ENCODE measurements at regions not wholly inside any gene's neighbourhood (a gene's known extent, or its start where the extent isn't known, plus 50 kb on each side); places are given as distances from the start of the nearest gene placed in this dataset.
"Not testable (repeated sequence)": the region's sequence is repeated elsewhere in the genome, so short reads cannot be mapped to it uniquely, and the experiment has no call there.

DNA sequence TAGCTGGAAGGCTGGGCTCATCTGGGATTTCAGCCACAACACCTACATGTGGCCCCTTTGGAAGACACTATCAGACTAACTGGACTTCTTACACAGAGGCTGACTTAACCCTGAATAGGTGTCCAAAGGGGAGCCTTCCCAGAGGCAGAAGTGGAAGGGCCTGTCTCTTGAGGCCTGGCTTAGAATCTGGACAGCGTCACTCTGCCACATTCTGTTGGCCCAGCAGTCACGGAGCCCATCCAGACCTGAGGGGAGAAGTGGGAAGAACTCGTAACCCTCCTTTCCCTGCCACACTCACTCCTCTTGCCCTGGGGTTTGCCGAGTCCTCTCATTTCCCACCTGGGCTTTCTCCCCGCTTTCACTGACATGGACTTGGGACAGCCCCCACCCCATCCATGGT is 170.5 kb downstream of the C16orf95 start:
- Mint-ChIP-seq H3K27me3 (no peaks in the 10 kb centered on the region), H3K4me3 (no peak overlapping the region), H3K9me3 (peaks cover 13% of the 10 kb centered on the region), H3K36me3 (no peaks in the 10 kb centered on the region), H3K4me1 (no peaks in the 10 kb centered on the region), H3K27ac (no peak overlapping the region)
- no peak for DNase-seq
- CTCF ChIA-PET = no interaction called here

DNA sequence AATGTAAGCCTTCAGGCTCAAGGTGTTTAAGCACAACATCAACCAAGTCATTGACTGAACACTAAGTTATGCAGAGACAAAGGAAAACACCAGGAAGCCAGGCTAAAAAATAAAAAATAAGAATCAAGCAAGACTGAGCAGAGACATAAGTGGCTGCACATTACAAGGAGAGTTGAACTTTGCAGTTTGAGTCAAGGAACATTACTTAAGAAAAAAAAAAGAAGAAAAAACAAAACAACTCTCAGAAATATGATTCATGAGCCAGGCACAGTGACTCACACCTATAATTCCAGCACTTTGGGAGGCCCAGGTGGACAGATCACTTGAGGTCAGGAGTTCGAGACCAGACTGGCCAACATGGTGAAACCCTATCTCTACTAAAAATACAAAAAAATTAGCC is 168.1 kb downstream of the C16orf95 start:
- Mint-ChIP-seq H3K4me3 (no peak overlapping the region), H3K27me3 (no peaks in the 10 kb centered on the region), H3K36me3 (no peaks in the 10 kb centered on the region), H3K27ac (no peak overlapping the region), H3K9me3 (peaks cover 14% of the 10 kb centered on the region), H3K4me1 (no peaks in the 10 kb centered on the region)
- no peak for DNase-seq
- CTCF ChIA-PET = no interaction called here

DNA sequence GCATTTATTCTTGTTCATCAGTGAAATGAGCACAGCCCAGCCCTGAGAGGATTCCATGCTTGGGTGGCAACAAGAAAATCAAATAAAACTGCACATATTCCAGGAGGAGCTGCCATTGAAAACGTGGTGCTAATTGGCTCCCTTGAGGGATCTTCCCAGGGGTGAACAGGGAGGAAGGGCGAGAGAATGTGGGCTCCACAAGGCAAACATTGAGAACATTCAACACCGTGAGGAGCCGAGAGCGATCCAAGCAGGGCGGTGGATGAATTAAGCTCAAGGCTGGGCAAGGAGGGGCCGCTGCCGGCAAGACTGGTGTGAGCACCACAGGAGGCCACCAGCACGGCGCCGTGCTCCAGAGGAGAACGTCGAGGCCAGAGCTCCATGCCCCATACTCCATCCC is 166.9 kb downstream of the C16orf95 start:
- no peak for DNase-seq
- no peaks in the 10 kb centered on the region for H3K4me1 Mint-ChIP-seq
- CTCF ChIA-PET = no interaction called here
- no peak overlapping the region for H3K27ac Mint-ChIP-seq
- H3K4me3 Mint-ChIP-seq = no peak overlapping the region
- H3K27me3 Mint-ChIP-seq = no peaks in the 10 kb centered on the region
- H3K9me3 Mint-ChIP-seq = peaks cover 18% of the 10 kb centered on the region
- no peaks in the 10 kb centered on the region for H3K36me3 Mint-ChIP-seq

DNA sequence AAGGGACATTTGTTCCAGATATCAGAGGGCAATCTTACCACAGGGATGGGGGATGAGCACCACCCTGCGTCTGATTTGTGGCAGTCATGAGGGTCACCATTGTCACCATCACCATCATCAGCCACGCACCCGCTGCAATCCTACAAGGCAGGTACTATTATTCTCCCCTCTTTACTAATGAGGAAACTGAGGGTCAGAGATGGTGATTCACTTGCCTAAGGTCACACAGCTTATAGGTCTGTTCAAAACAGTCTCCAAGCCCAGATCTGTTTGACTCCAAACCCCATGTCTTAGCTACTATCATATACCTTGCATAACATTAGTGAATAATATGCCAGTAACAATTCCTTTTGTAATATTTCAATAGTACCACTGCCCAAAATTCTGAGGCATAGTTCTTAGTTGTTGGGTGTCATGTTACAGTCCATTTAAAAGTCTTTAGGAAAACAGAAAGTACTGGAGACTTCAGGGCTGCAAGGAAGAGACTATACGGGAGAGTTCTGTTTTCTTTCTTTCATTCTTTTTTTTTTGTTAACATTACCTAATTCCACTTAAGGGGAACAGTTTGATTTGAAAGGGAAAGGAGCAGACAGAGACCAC is 166.4 kb downstream of the C16orf95 start:
- H3K4me1 Mint-ChIP-seq = no peaks in the 10 kb centered on the region
- CTCF ChIA-PET = no interaction called here
- H3K4me3 Mint-ChIP-seq = no peak overlapping the region
- no peak overlapping the region for H3K27ac Mint-ChIP-seq
- H3K27me3 Mint-ChIP-seq = no peaks in the 10 kb centered on the region
- H3K9me3 Mint-ChIP-seq = peaks cover 16% of the 10 kb centered on the region
- H3K36me3 Mint-ChIP-seq = no peaks in the 10 kb centered on the region
- DNase-seq = no peak

DNA sequence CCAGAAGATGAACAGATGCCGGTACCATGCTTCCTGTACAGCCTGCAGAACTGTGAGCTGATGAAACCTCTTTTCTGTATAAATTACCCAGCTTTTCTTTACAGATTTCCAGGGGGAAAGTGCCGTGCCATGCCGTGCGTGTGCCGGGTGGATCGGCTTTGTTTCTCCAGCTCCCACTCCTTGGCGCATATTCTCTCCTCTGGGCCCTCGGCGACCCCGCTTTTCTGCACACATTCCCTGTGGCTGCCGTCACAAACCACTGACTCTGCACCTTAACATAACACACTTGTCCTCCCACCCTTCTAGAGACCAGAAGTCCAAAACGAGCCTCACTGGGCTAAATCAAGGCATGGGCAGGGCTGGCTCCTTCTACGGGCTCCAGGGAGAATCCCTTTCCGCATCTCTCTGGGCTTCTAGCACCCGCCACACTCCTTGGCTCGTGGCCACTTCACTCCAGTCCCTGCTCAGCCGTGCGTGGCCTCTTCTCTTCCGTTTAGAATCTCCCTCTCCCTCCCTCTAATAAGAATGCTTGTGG is 164.9 kb downstream of the C16orf95 start:
- DNase-seq = no peak
- no peak overlapping the region for H3K4me3 Mint-ChIP-seq
- CTCF ChIA-PET = no interaction called here
- no peaks in the 10 kb centered on the region for H3K4me1 Mint-ChIP-seq
- H3K27ac Mint-ChIP-seq = no peak overlapping the region
- peaks cover 14% of the 10 kb centered on the region for H3K9me3 Mint-ChIP-seq
- no peaks in the 10 kb centered on the region for H3K27me3 Mint-ChIP-seq
- no peaks in the 10 kb centered on the region for H3K36me3 Mint-ChIP-seq

DNA sequence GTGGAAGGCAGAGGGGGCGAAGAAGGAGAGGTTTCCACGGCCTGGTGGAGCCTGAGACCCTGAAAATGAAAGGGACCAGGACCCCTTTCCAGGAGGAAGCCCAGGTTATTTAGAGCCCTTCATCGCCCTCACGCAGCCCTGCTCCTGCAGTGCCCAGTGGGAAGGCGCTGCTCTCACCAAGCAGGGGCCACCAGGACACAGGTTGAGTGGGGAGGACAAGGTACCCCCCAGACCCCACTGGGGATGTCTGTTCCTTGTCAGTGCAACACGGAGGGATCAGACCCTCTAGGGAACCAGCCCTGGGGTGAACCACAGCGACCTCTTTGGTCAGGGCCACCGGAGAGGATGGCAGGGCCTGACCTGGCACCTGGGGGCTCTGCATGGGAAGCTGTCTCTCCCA is 163.9 kb downstream of the C16orf95 start:
- H3K4me3 Mint-ChIP-seq = no peak overlapping the region
- H3K27ac Mint-ChIP-seq = no peak overlapping the region
- no peaks in the 10 kb centered on the region for H3K27me3 Mint-ChIP-seq
- CTCF ChIA-PET = no interaction called here
- no peak for DNase-seq
- peaks cover 14% of the 10 kb centered on the region for H3K9me3 Mint-ChIP-seq
- H3K4me1 Mint-ChIP-seq = no peaks in the 10 kb centered on the region
- H3K36me3 Mint-ChIP-seq = no peaks in the 10 kb centered on the region

DNA sequence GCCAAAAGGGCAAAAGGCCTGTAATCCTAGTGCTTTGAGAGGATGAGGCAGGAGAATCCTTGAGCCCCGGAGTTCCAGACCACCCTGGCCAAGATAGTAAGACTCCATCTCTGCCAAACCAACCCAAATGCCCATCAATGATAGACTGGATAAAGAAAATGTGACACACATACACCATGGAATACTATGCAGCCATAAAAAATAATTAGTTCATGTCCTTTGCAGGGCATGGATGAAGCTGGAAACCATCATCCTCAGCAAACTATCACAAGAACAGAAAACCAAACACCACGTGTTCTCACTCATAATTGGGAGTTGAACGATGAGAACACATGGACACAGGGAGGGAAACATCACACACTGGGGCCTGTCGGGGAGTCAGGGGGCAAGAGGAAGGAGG is 161.9 kb downstream of the C16orf95 start:
- CTCF ChIA-PET, H3K27ac Mint-ChIP-seq, H3K27me3 Mint-ChIP-seq, DNase-seq, H3K4me3 Mint-ChIP-seq, H3K4me1 Mint-ChIP-seq, H3K36me3 Mint-ChIP-seq, H3K9me3 Mint-ChIP-seq: not testable (repeated sequence)

DNA sequence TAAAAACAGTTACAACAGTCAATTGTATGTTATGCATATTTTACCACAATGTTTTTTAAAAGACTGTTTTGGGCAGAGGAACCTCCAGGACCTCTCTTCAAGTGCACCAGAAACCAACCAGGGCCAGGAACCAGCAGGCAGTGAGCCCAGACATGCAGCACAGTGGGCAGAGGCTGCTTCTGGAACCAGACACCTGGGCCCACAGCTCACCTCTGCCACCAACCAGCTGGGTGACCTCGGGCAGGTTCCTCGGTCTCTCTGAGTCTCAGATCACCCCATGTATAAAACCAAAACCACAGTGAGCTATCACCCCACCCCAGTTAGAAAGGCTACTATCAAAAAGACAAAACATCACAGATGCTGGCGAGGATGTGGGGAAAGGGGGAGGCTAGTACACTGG is 161.0 kb downstream of the C16orf95 start:
- CTCF ChIA-PET = no interaction called here
- Mint-ChIP-seq H3K27me3 (no peaks in the 10 kb centered on the region), H3K36me3 (no peaks in the 10 kb centered on the region), H3K4me3 (no peak overlapping the region), H3K27ac (no peak overlapping the region), H3K4me1 (no peaks in the 10 kb centered on the region), H3K9me3 (peaks cover 8% of the 10 kb centered on the region)
- no peak for DNase-seq

DNA sequence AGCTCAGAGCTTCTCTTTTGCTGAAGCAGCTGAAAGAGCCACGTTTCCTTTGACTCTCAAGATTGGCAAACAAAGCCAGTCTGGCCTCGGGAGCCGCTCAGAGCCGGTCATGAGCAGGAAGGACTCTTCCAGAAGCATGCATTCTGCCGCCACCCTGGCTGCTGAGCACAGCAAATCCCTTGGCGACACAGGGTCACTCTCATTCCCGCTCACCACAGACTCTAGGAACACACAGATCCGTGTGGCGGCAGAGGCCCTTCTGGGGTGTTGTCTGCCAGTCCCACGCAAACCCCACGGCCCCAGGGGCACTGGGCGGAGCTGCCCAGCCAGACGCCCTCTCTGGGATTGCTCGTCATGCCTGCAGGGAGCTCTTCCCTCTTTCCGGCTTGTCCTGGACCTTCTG is 157.0 kb downstream of the C16orf95 start:
- H3K9me3 Mint-ChIP-seq = peaks cover 10% of the 10 kb centered on the region
- no peak overlapping the region for H3K4me3 Mint-ChIP-seq
- H3K36me3 Mint-ChIP-seq = no peaks in the 10 kb centered on the region
- H3K4me1 Mint-ChIP-seq = no peaks in the 10 kb centered on the region
- CTCF ChIA-PET = no interaction called here
- no peak overlapping the region for H3K27ac Mint-ChIP-seq
- peaks cover 4% of the 10 kb centered on the region for H3K27me3 Mint-ChIP-seq
- DNase-seq = no peak

DNA sequence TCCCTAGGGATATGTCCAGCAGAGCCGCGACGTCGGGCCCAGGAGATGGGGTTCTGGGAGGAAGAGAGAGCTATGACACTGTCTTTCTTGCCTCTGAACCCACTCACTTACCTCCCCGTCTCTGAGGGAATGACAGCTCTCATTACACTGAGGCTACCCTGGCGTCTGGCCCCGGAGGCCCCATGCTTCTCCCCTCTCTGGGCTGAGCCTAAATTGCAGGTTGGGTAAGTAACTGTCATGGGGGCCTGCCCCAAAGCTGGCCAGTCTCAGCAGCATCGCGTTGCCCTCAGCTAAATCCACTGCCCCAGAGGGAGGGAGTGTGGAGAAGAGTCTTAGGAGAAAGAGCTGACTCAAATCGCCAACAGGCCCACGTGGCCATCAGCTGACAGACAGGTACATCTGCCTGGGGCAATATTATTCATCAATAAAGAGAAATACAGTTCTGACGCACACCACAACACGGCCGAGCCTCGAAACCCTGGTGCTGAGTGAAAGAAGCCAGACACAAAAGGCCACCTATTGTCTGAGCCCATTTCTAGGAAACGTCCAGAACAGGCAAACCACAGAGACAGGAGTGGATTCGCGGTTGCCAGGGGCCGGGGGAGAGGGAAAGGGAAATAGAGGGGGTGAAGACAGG is 156.4 kb downstream of the C16orf95 start:
- Mint-ChIP-seq H3K27ac (no peak overlapping the region), H3K4me1 (no peaks in the 10 kb centered on the region), H3K27me3 (peaks cover 4% of the 10 kb centered on the region), H3K4me3 (no peak overlapping the region), H3K36me3 (no peaks in the 10 kb centered on the region), H3K9me3 (peaks cover 10% of the 10 kb centered on the region)
- CTCF ChIA-PET = no interaction called here
- DNase-seq = no peak

DNA sequence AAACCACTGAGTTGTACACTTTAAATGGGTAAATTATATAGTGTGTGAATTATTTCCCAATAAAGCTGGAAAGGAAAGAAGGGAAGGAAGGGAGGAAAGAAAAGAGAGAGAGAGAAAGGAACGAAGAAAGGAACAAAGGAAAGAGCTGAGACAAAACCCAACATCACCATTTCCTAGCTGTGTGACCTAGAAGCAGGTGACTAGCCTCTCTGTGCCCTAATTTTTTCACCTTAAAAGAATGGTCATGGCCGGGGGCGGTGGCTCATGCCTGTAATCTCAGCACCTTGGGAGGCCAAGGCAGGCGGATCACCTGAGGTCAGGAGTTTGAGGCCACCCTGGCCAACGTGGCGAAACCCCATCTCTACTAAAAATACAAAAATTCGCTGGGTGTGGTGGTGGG is 155.8 kb downstream of the C16orf95 start:
- DNase-seq, CTCF ChIA-PET, H3K27ac Mint-ChIP-seq, H3K4me1 Mint-ChIP-seq, H3K4me3 Mint-ChIP-seq, H3K36me3 Mint-ChIP-seq, H3K27me3 Mint-ChIP-seq: not testable (repeated sequence)
- peaks cover 10% of the 10 kb centered on the region for H3K9me3 Mint-ChIP-seq

DNA sequence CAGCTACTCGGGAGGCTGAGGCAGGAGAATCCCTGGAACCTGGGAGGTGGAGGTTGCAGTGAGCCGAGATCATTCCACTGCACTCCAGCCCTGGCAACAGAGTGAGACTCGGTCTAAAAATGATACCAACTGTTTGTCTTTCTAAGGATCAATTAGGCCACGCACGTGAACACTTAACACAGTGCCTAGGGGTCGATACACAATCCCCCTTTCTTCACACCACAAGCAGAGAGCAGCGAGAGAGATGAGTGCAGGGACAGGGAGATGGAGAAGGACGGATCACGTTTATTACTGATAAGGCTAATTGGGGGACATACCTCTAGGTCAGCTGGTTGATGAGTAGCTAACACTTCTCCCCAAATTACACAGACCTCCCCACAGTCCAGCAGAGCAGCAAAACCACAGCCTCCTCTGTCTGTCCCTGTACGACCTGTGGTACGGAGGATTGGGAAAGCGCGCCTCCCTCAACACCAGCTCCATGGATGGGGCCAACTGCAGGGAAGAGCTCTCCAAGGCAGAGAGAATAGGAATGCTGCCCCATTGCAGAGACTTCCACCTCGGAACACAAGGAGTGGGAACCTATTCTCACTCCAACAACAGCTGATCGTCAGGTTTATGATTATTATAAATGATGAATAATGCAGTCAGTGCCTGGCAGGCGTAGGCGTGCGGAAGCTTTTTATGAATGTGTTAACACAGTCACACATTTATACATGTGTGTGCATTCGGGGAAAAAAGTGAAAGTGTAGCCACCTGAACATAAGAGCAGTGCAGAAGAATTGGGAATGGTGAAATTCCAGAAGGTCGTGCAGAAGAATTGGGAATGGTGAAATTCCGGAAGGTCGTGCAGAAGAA is 155.1 kb downstream of the C16orf95 start:
- Mint-ChIP-seq H3K4me3 (peak overlapping the region; percentile 24), H3K27ac (peak overlapping the region; percentile 79), H3K4me1 (no peaks in the 10 kb centered on the region), H3K27me3 (peaks cover 4% of the 10 kb centered on the region), H3K9me3 (peaks cover 10% of the 10 kb centered on the region), H3K36me3 (no peaks in the 10 kb centered on the region)
- peak; percentile 28 for DNase-seq
- CTCF ChIA-PET = no interaction called here

DNA sequence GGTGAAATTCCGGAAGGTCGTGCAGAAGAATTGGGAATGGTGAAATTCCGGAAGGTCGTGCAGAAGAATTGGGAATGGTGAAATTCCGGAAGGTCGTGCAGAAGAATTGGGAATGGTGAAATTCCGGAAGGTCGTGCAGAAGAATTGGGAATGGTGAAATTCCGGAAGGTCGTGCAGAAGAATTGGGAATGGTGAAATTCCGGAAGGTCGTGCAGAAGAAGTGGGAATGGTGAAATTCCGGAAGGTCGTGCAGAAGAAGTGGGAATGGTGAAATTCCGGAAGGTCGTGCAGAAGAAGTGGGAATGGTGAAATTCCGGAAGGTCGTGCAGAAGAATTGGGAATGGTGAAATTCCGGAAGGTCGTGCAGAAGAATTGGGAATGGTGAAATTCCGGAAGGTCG is 154.4 kb downstream of the C16orf95 start:
- CTCF ChIA-PET, H3K27ac Mint-ChIP-seq: not testable (repeated sequence)
- peaks cover 10% of the 10 kb centered on the region for H3K9me3 Mint-ChIP-seq

DNA sequence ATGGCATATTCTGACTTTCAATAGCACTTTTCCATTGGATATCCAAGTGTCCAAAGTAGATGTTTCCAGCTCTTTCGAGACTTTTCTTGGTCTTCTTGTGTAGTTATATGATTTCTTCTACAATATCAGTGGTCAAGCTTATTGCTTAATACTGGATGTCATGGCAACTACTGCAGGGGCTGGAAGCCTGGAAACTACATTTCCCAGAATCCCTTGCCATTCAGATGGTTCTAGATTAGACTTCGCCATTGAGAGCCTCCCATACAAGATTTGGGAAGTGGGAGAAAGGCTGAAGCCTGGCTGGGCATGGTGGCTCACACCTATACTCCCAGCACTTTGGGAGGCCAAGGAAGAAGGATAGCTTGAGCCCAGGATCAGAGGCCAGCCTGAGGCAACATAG is 153.6 kb downstream of the C16orf95 start:
- no peak for DNase-seq
- CTCF ChIA-PET = no interaction called here
- Mint-ChIP-seq H3K27me3 (peaks cover 4% of the 10 kb centered on the region), H3K4me1 (no peaks in the 10 kb centered on the region), H3K36me3 (no peaks in the 10 kb centered on the region), H3K4me3 (no peak overlapping the region), H3K9me3 (peaks cover 10% of the 10 kb centered on the region), H3K27ac (peak overlapping the region; percentile 12)

More for the DNA sequence above, 154.4 kb downstream of the C16orf95 start:
- H3K27me3 Mint-ChIP-seq, H3K4me1 Mint-ChIP-seq, H3K4me3 Mint-ChIP-seq, H3K36me3 Mint-ChIP-seq, DNase-seq: not testable (repeated sequence)

DNA sequence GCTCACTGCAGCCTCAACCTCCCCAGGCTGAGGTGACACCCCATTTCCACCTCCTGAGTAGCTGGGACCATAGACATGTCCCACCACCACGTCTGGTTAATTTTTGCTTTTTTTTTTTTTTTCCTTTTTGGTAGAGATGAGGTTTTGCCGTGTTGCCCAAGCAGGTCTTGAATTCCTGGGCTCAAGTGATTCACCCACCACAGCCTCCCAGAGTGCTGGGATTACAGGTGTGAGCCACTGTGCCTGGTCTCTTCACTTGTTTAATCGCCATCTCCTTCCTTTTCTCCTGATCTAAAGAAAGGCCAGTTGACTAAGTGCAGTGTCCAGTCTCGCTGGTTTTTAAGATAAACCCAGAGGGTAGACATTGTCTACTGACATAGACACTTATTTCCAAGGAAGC is 152.0 kb downstream of the C16orf95 start:
- no peak overlapping the region for H3K27ac Mint-ChIP-seq
- H3K27me3 Mint-ChIP-seq = peaks cover 4% of the 10 kb centered on the region
- no peaks in the 10 kb centered on the region for H3K36me3 Mint-ChIP-seq
- DNase-seq = no peak
- H3K4me3 Mint-ChIP-seq = no peak overlapping the region
- peaks cover 10% of the 10 kb centered on the region for H3K9me3 Mint-ChIP-seq
- no peaks in the 10 kb centered on the region for H3K4me1 Mint-ChIP-seq
- CTCF ChIA-PET = no interaction called here
